Sigmoid colon (tissue), 4 donors: ENCODE measurements at regions not wholly inside any gene's neighbourhood (a gene's known extent, or its start where the extent isn't known, plus 50 kb on each side); places are given as distances from the start of the nearest gene placed in this dataset.

ENCODE experiments used
- EP300 ChIP-seq, 4 donors: sonication (generic); formaldehyde crosslinking; IDR thresholded peaks; one replicate each; pipeline ENCODE4 v1.6.1; 2017; ENCODE audit warnings: antibody characterized with exemption in 4 of 4
- POLR2A ChIP-seq, 2 donors: fragments of 450-650 bp; IDR thresholded peaks; one replicate each; pipeline ENCODE4 v1.6.1; 2016; ENCODE audit warnings: antibody characterized with exemption in 2 of 2, mild to moderate bottlenecking in 2 of 2, moderate library complexity in 2 of 2
- POLR2AphosphoS5 ChIP-seq, 4 donors: sonication (generic); formaldehyde crosslinking; IDR thresholded peaks; one replicate each; pipeline ENCODE4 v1.6.1; 2017; ENCODE audit warnings: antibody characterized with exemption in 4 of 4
- TF ChIP-seq, protein P1 (sequence below), 4 experiments: fragments of 450-650 bp in 3 of 4; fragments of 200-600 bp in 1 of 4; IDR thresholded peaks; one replicate each; pipeline ENCODE4 v1.5.1; 2016 to 2019; ENCODE audit warnings: antibody characterized with exemption in 4 of 4, mild to moderate bottlenecking in 3 of 4, moderate library complexity in 2 of 4

GRCh38 chr14:49484180-49484579, 102.0 kb downstream of the RPS29 start:
- TF ChIP-seq, protein P1, sequence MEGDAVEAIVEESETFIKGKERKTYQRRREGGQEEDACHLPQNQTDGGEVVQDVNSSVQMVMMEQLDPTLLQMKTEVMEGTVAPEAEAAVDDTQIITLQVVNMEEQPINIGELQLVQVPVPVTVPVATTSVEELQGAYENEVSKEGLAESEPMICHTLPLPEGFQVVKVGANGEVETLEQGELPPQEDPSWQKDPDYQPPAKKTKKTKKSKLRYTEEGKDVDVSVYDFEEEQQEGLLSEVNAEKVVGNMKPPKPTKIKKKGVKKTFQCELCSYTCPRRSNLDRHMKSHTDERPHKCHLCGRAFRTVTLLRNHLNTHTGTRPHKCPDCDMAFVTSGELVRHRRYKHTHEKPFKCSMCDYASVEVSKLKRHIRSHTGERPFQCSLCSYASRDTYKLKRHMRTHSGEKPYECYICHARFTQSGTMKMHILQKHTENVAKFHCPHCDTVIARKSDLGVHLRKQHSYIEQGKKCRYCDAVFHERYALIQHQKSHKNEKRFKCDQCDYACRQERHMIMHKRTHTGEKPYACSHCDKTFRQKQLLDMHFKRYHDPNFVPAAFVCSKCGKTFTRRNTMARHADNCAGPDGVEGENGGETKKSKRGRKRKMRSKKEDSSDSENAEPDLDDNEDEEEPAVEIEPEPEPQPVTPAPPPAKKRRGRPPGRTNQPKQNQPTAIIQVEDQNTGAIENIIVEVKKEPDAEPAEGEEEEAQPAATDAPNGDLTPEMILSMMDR (IDR thresholded peaks at IDR 0.05) = no peak
- no peak for TF ChIP-seq POLR2A (IDR thresholded peaks at IDR 0.05)
- no peak for TF ChIP-seq EP300 (IDR thresholded peaks at IDR 0.05)
- TF ChIP-seq POLR2AphosphoS5 (IDR thresholded peaks at IDR 0.05) = no peak
